GM12872 (cell line): ENCODE measurements at regions not wholly inside any gene's neighbourhood (a gene's known extent, or its start where the extent isn't known, plus 50 kb on each side); places are given as distances from the start of the nearest gene placed in this dataset.

ENCODE experiments used
- TF ChIP-seq, protein P1 (sequence below): IDR thresholded peaks from 3 replicates; pipeline ENCODE4 v1.5.1; 2011; ENCODE audit warnings: low read depth, mild to moderate bottlenecking, low read length, moderate library complexity; ENCODE audit not compliant: insufficient read depth

DNA sequence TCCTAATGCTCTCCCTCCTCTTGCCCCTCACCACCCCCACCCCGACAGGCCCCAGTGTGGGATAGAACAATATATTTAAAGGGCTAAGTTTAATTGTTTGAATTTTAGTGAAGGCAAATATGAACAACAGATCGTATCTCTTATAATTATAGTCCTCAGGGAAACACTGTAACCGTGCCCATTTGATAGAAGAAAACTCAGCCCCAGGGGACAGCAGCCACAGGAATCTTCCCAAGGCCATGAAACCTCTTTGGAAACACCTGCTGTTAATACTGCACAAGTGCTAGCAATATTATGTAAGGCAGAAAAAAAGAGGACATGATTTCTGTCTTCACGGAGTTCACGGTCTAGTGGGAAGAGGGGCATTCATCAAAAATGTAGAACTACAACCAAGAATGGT lies 142.2 kb downstream of the URB2 start:
- TF ChIP-seq, protein P1, sequence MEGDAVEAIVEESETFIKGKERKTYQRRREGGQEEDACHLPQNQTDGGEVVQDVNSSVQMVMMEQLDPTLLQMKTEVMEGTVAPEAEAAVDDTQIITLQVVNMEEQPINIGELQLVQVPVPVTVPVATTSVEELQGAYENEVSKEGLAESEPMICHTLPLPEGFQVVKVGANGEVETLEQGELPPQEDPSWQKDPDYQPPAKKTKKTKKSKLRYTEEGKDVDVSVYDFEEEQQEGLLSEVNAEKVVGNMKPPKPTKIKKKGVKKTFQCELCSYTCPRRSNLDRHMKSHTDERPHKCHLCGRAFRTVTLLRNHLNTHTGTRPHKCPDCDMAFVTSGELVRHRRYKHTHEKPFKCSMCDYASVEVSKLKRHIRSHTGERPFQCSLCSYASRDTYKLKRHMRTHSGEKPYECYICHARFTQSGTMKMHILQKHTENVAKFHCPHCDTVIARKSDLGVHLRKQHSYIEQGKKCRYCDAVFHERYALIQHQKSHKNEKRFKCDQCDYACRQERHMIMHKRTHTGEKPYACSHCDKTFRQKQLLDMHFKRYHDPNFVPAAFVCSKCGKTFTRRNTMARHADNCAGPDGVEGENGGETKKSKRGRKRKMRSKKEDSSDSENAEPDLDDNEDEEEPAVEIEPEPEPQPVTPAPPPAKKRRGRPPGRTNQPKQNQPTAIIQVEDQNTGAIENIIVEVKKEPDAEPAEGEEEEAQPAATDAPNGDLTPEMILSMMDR: no peak

DNA sequence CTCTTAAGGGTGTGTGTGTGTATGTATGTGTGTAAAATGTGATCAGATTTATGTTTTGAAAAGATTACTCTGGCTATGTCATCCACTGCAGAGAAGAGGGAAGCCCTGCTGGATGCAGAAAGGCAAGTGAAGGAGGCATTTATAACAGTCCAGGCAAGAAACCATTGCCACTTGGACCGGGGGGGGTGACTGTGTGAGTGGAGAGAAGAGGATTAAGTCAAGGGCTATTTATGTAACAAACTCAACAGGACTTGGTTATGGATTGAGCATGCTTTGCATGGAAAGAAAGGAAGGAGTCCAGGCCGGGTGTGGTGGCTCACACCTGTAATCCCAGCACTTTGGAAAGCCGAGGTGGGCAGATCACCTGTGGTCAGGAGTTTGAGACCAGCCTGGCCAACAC lies 143.0 kb downstream of the URB2 start:
- TF ChIP-seq, protein P1: no peak

DNA sequence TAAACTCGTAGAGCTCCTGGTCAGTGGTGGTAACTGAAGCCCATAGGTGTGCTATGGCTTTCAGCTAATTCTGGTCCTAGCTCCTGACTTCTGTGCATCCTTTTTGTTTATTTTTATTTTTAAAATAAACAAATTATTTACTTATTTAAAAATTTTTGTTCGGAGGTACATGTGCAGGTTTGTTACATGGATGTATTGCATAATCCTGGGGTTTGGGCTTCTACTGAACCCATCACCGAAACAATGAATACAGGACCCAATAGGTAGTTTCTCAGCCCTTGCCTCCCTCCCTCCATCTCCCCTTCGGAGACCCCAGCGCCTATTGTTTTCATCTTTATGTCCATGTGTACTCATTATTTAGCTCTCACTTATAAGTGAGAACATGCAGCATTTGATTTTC lies 143.8 kb downstream of the URB2 start:
- TF ChIP-seq, protein P1: no peak

DNA sequence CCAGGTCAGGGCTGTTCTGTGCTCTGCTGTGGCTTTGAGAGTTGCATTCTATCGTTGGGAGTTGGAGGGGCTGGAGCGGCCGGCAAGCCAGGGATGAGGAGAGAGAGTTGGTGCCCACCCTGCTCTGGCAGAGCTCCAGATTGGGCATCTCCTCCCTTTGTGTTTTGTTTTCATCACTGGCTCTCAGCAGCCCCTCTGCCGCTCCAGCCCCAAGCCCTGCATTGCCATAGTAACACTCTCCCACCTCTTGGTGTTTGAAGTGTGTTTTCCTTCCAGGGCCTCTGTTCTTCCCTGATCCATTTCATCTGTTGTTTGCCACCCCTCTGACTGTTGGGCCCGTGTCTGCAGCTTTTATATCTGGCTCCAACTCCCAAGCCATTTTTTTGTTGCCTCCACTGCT lies 152.7 kb downstream of the URB2 start:
- TF ChIP-seq, protein P1: no peak

DNA sequence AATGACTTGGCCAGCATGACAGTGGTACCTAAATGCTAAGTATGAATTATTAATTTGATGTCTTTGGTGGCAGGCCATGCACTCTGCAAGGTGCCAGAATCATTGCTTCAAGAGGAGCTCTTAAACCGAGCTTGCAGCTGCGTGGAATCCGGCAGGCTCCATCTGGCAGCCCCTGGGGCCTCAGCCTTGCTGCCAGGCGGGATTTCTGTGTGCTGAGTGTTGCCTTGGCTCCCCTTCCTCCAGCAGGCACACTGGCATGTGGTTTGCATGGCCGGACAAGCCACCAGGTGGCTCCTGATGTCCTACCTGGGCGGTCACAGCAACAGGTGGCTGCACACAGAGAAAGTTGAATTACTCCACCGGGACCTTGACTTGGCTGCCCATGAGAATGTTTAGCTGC lies 155.4 kb downstream of the URB2 start:
- TF ChIP-seq, protein P1: no peak

DNA sequence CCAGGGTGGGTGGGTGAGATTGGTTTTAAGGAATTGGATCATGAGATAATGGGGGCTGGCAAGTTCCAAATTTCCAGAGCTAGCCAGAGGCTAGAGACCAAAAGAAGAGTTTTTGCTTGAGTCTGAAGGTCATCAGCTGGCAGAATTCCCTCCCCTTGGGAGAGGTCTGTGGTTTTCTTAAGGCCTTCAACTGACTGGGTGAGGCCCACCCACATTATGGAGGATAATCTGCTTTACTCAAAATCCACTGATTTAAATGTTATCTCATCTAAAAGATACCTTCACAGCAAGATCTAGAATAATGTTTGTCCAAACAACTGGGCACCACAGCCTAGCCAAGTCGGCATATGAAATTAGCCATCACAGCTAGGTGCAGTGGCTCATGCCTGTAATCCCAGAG lies 156.4 kb downstream of the URB2 start:
- TF ChIP-seq, protein P1: no peak

DNA sequence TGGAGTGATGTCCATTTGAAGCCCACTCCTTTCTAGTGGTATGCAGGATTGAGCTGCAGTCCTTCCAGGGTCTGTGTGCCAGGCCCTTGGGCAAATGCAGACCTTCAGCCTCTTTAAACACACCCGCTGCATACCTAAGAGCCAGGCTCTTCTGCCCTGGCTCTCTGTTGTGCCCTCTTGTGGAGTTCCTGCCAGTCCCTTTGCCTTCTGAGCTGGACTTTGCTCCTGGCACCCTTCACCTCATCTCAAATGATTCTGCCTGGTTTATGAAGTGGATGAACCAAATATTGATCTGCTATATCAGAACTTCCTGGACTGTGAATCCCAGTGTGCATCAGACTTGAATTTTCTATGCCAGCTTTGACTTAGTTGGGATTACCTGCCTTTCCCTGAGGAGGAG lies 158.8 kb downstream of the URB2 start:
- TF ChIP-seq, protein P1: no peak

DNA sequence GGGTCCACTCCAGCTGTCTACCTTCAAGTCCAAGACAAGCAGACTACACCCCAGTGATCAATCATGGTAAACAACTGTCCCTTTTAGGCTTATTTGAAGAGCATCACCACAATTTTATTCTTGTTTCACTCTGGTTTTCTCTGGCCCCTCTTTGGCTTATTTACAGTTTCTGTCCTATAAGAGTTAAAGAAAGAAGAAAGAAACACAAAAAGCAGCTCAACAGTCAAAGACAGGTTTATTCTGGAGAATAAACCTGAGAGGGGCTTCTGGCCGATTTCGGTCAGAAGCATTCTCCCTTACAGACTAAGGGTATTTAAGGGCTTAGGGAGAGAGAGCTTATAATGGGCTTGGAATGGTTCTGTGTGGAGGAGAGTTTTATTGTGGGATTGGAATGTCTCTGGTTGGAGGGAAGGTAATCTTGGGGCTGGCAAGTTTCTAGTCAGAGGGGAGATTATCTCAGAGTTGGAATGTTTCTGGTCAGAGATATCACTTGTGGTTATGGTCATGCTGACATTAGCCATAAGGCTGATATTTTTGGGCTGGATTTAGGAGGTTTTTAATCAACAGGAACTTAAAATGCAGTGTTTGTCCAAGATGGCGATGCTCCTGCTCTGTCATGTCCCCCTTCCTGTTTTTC lies 161.0 kb downstream of the URB2 start:
- TF ChIP-seq, protein P1: no peak
